Activated naive CD8-positive, alpha-beta T cell (primary cell): ENCODE measurements at regions not wholly inside any gene's neighbourhood (a gene's known extent, or its start where the extent isn't known, plus 50 kb on each side); places are given as distances from the start of the nearest gene placed in this dataset.

ENCODE experiments used
- H3K27ac Mint-ChIP-seq: one replicate; pipeline ENCODE4 v1.8.0; 2021; ENCODE audit warnings: mixed read lengths
- H3K27me3 Mint-ChIP-seq: one replicate; pipeline ENCODE4 v1.8.0; 2021; ENCODE audit warnings: mixed read lengths
- H3K36me3 Mint-ChIP-seq: one replicate; pipeline ENCODE4 v1.8.0; 2021; ENCODE audit warnings: mixed read lengths
- H3K4me1 Mint-ChIP-seq: one replicate; pipeline ENCODE4 v1.8.0; 2021; ENCODE audit warnings: low read depth, mixed read lengths
- H3K4me3 Mint-ChIP-seq: one replicate; pipeline ENCODE4 v1.8.0; 2021; ENCODE audit warnings: mild to moderate bottlenecking, mixed read lengths
- H3K9me3 Mint-ChIP-seq: one replicate; pipeline ENCODE4 v1.8.0; 2021; ENCODE audit warnings: low read depth, mixed read lengths

DNA sequence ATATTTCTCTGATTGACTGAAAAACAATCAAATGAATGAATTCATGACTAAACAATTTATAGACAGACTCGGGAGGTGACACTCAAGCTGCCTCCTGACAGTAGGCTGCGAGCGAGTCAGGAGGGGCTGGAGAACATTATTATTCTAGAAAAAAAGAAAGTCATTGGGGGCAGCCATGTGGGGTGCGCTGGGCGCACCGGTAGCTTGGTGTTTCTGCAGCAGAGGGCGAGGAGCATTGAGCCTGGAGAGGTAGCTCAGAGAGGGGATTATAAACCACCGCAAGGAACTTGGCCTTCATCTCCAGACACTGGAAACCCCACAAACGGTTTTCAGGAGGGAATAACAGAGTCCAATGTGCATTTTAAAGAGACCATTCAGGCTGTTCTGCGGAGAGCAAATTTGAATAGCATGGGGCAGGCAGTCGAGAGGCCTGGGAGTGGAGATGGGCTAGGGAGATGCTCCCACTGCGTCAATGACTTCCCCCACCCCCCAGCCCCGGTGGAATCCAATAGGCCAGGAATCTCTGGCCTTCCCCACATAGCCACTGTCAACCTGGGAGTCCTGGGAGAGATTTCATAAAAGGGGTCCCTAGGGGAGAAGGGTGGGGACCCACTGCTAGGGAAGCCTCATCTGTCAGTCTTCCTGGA lies 168.3 kb downstream of the BCOR start:
- H3K9me3 Mint-ChIP-seq = no peaks in the 10 kb centered on the region
- no peak overlapping the region for H3K4me3 Mint-ChIP-seq
- no peaks in the 10 kb centered on the region for H3K36me3 Mint-ChIP-seq
- H3K27ac Mint-ChIP-seq = no peak overlapping the region
- no peaks in the 10 kb centered on the region for H3K27me3 Mint-ChIP-seq
- H3K4me1 Mint-ChIP-seq = no peaks in the 10 kb centered on the region

DNA sequence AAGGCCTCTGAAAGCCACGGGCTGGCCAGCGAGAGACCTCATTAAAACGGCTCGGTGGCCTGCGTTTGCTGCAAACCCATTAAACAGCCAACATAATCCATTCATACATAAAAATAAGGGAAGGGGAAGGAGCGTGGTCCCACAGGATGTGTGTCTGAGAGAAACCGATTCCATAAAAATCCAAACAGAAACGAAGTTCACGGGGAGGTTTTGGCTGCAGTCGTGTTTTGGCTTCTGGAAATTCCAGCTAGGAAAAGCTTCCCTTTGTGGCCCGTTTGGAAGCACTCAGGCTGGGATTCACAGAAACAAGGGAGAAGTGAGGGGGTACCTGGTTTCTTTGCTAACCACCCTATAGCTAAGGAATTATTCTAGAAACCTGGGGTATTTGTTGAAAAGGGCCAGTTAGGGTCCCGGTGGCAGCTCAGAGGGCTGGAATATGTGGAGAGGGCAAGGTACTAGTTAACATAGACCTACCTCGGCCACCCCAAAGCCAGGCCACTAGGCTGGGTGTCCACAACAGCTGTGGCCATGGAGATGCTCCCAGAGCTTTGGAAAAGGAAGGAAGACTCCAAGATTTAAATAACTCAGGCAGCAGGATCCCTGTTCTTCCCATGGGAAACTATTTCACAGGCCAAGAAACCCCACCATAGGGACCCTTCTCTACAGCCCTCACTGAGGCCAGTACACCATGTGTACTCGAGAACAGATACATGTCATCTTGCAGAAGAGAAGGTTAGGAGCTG lies 166.8 kb downstream of the BCOR start:
- Mint-ChIP-seq H3K4me1 (no peaks in the 10 kb centered on the region), H3K27me3 (no peaks in the 10 kb centered on the region), H3K27ac (no peak overlapping the region), H3K9me3 (no peaks in the 10 kb centered on the region), H3K36me3 (no peaks in the 10 kb centered on the region), H3K4me3 (no peak overlapping the region)

DNA sequence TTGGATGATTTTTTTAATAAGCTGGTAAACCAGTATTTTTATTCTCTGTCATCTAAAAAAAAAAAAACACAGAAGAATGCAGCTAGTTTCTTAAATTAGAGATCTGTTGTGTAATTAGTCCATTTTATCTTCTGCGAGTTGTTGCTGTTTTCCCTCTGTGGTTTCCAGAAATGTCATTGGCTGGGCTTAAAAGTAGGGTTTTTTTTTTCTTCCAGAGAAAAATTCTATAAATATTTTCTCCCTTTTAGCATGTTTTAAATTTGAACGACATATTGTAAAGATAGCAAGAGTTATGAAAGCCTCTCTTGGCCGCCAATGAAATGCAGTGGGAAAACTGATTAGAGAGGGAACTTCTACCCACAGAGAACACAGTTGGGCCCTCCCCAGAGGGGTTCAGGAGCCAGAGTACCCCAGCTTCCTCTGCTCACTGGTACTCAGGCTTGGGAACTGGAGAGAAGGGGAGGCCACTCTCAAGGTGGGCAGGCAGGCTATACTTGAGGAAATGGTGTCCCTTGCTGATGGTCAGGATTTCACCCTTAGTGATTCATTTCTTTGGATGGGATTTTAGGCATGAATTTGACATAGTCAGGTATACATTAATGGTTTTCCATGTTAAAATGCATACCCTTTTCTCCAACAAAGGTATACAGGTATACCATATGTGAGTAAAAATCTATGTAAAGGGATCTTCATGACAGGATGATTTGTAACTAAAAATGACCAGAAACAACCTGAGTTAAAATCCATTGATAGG lies 166.1 kb downstream of the BCOR start:
- H3K4me1 Mint-ChIP-seq = peaks cover 2% of the 10 kb centered on the region
- no peaks in the 10 kb centered on the region for H3K27me3 Mint-ChIP-seq
- no peak overlapping the region for H3K27ac Mint-ChIP-seq
- H3K9me3 Mint-ChIP-seq = no peaks in the 10 kb centered on the region
- H3K36me3 Mint-ChIP-seq = no peaks in the 10 kb centered on the region
- no peak overlapping the region for H3K4me3 Mint-ChIP-seq

DNA sequence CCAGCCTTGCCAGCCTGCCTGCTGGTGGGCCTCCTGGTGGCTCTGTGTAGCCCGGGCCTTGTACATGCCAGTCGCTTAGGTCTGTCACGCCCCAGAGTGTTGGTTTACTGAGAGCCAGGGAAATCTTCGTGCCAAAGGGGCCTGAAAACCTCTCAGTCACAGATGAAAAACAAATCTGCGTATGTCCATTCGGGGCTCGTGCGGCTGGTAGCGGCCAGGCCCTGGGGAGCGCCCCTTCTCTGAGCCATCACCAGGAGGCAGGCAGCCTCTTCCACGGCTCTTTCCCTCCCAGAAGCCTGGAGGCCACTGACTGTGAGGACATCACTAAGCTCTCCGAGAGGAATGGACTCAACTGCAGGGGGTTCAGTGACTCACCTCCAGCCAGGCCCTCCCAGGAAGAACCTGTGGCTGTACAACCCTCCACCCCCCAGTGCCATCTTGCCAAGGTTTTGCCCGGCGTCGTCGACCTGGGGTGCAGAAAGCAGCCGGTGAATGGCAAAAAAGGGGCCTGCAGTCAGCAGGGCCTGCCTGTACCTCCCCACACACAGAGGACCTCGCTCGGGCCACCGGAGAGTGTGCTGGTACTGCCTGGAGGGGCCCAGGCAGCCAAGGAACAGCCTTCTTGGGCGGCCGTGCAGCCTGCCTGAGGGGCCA lies 162.2 kb downstream of the BCOR start:
- no peaks in the 10 kb centered on the region for H3K36me3 Mint-ChIP-seq
- no peak overlapping the region for H3K4me3 Mint-ChIP-seq
- H3K27ac Mint-ChIP-seq = no peak overlapping the region
- H3K4me1 Mint-ChIP-seq = peaks cover 9% of the 10 kb centered on the region
- no peaks in the 10 kb centered on the region for H3K9me3 Mint-ChIP-seq
- no peaks in the 10 kb centered on the region for H3K27me3 Mint-ChIP-seq

DNA sequence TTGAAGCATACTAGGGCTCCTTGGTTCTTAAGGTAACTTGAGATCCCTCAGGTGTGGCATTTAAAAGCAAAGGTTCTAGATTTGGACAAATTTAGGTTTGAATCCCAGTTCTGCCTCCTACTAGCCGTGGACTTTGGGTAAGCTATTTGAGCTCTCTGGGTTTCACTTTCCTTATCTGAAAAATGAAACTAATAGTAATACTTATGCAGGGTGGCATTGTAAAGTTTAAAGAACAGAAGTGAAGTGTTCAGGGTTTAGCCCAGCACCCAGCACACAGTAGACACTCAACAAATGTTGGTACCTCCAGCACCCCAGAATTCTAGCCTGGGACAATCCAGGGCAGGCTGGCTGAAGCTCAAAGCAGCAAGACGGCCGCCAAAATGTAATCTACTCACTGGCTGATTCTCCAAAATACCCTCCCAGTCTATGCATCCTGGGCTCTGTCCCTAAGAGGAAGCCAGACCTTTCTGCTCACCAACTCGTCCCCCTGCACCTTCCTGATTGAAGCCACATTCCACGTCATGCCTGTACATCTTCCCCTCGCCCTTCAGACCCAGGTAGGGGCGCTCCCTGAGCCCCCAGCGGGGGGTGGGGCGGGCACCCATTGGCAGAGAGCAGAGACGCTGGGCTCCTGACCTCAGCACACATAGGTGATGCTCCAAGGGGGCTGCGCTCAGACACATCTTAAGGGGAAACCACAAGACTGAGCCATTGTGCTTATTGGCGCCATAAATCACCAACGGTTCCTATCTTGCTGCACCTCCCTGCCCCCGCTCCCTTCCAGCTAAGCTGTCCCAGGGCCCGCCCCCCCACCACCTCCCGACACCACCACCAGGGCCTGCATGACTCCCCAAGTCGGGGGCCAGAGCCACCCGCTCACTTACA lies 160.6 kb downstream of the BCOR start:
- H3K4me3 Mint-ChIP-seq = peak overlapping the region; percentile 49
- no peak overlapping the region for H3K27ac Mint-ChIP-seq
- H3K36me3 Mint-ChIP-seq = no peaks in the 10 kb centered on the region
- H3K27me3 Mint-ChIP-seq = no peaks in the 10 kb centered on the region
- no peaks in the 10 kb centered on the region for H3K9me3 Mint-ChIP-seq
- H3K4me1 Mint-ChIP-seq = peaks cover 9% of the 10 kb centered on the region

DNA sequence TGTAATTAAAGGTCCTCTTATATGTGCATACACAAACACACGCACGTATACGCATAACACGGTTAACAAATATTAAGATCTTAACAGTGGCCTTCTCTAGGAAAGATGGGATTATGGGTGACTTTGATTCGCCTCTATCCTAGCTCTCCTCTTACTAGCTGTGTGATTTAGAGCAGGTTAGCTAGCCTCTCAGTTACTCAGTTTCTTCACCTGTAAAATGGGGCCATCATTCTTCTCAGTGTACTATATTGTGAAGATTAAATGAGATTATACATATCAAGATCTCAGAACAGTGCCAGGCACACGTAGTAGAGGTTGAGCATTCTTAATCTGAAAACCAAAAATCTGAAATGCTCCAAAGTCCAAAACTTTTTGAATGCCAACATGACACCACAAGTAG lies 159.3 kb downstream of the BCOR start:
- no peak overlapping the region for H3K4me3 Mint-ChIP-seq
- no peaks in the 10 kb centered on the region for H3K9me3 Mint-ChIP-seq
- peaks cover 9% of the 10 kb centered on the region for H3K4me1 Mint-ChIP-seq
- no peaks in the 10 kb centered on the region for H3K36me3 Mint-ChIP-seq
- no peaks in the 10 kb centered on the region for H3K27me3 Mint-ChIP-seq
- H3K27ac Mint-ChIP-seq = no peak overlapping the region

DNA sequence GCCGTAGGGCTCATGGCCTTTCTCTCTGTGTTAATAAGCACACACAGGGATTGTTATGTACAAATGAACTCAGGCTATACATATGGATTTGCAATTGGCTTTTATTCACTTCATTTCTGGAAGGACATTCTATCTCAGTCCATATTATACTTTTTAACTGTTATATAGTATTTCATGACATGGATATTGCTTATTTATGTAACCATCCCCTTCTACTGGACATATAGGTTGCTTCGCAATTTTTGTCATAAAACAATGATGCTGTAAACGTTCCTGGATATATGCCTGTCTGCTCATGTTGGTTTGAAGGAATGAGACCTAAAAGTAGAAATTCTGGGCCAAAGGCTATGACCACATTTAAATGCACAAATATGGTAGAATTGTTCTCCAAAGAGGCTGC lies 158.1 kb downstream of the BCOR start:
- Mint-ChIP-seq H3K27me3 (no peaks in the 10 kb centered on the region), H3K27ac (no peak overlapping the region), H3K9me3 (no peaks in the 10 kb centered on the region), H3K4me1 (peaks cover 9% of the 10 kb centered on the region), H3K4me3 (no peak overlapping the region), H3K36me3 (no peaks in the 10 kb centered on the region)

DNA sequence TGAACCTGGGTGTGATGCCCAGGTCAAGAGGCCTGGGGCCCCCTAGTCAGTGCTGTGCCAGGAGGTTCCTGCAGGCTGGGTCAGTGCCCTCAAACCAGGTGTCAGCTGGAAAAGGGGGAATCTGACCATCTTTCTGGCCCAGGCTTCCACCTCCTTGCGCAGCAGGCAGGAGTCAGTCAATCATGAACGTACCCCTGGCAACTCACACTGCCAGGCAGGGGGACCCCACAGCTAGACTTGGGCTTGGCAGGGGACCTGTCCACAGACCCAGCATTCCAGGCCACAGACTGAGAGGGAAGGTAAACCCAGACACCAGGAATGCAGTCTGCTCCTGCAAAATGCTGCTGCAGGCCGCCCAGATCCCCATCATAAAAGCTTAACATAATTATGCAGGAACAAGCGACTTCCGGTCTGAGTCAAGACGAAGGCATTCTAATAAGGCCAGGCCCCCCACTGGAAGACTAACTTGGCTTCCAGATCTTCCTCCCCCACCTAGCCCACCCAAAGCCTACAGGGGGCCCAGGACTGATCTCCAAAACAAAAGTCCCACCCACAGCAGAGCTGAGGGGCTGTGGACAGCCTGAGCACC lies 156.3 kb downstream of the BCOR start:
- no peaks in the 10 kb centered on the region for H3K36me3 Mint-ChIP-seq
- no peak overlapping the region for H3K4me3 Mint-ChIP-seq
- H3K27me3 Mint-ChIP-seq = no peaks in the 10 kb centered on the region
- no peaks in the 10 kb centered on the region for H3K9me3 Mint-ChIP-seq
- no peak overlapping the region for H3K27ac Mint-ChIP-seq
- peaks cover 9% of the 10 kb centered on the region for H3K4me1 Mint-ChIP-seq

DNA sequence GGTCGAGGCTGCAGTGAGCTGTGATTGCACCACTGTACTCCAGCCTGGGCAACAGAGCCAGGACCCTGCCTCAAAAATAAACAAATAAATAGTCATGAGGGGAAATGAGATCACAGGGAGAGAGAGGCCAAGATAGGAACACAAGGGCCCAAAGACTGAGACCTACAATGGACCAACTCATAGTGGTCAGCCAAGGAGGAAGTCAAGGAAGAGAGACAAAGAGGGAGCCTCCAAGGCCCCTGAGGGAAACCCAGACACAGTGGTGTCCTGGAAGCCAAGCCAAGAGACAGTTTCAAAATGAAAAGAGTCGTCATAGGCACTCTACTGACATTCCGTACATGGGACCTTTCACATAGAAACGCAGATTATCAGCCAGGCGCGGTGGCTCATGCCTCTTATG lies 153.3 kb downstream of the BCOR start:
- no peak overlapping the region for H3K4me3 Mint-ChIP-seq
- H3K27ac Mint-ChIP-seq = no peak overlapping the region

DNA sequence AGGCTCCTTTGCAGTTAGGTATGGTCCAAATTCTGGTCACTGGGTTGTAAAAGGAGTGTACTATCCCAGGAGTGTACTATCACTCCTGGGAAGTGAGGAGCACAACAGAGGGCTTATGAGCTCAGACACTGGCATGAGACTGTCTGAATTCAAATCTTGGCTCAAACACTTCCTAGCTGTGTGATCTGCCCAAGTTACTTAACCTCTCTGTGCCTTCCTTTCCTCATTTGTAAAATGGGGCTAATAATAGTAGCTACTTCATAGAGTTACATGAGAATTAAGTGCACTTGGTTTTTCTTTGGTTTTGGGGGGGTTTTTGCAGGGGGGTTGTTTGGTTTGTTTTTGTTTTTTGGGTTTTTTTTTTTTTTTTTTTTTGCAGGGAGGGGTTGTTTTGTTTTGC lies 152.0 kb downstream of the BCOR start:
- no peaks in the 10 kb centered on the region for H3K9me3 Mint-ChIP-seq
- H3K27me3 Mint-ChIP-seq = no peaks in the 10 kb centered on the region
- no peaks in the 10 kb centered on the region for H3K36me3 Mint-ChIP-seq
- H3K4me3 Mint-ChIP-seq = no peak overlapping the region
- H3K4me1 Mint-ChIP-seq = peaks cover 5% of the 10 kb centered on the region
- no peak overlapping the region for H3K27ac Mint-ChIP-seq

More for the DNA sequence above, 153.3 kb downstream of the BCOR start:
- H3K27me3 Mint-ChIP-seq = no peaks in the 10 kb centered on the region
- H3K36me3 Mint-ChIP-seq = no peaks in the 10 kb centered on the region
- H3K9me3 Mint-ChIP-seq = no peaks in the 10 kb centered on the region
- H3K4me1 Mint-ChIP-seq = peaks cover 5% of the 10 kb centered on the region

DNA sequence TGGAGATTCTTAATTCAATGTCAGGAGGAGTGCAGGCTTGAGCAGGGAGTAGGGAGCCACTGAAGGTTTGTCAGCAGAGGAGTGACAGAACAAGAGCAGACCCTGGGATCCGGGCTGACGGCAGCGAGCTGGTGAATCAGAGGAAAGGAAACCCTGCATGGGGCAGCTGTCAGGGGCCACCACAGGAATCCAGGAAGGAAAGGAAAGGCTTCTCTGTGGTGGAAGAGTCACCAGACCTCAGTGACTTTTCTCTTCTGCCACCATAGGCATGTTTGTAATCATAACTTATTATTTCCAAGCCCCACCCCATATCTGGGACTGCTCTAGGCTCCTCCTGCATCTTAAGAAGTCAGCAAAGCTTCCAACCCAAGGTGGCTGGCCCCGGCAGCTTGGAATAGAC lies 150.9 kb downstream of the BCOR start:
- Mint-ChIP-seq H3K4me3 (no peak overlapping the region), H3K27ac (no peak overlapping the region), H3K9me3 (no peaks in the 10 kb centered on the region), H3K4me1 (peaks cover 5% of the 10 kb centered on the region), H3K27me3 (no peaks in the 10 kb centered on the region), H3K36me3 (no peaks in the 10 kb centered on the region)

DNA sequence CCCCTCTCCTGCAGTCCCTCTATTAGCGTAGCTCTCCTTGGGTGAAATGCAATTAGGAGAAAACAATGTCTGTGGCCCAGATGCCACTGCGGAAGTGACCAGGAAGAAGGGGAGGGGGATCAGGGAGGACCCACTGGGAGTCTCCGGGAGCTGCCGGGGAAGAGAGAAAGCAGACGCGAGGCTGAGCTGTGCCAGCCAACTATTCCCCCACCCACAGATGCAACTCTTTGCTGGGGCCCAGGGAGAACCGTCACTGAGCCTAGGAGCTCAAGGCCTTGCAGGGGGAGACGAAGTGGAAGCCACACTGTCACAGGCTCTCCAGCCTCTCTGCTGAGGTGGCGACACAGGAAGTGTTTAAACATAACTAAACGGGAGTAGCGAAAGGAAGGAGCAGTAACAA lies 149.2 kb downstream of the BCOR start:
- no peaks in the 10 kb centered on the region for H3K9me3 Mint-ChIP-seq
- no peaks in the 10 kb centered on the region for H3K36me3 Mint-ChIP-seq
- H3K27ac Mint-ChIP-seq = no peak overlapping the region
- no peaks in the 10 kb centered on the region for H3K27me3 Mint-ChIP-seq
- peaks cover 5% of the 10 kb centered on the region for H3K4me1 Mint-ChIP-seq
- H3K4me3 Mint-ChIP-seq = no peak overlapping the region

DNA sequence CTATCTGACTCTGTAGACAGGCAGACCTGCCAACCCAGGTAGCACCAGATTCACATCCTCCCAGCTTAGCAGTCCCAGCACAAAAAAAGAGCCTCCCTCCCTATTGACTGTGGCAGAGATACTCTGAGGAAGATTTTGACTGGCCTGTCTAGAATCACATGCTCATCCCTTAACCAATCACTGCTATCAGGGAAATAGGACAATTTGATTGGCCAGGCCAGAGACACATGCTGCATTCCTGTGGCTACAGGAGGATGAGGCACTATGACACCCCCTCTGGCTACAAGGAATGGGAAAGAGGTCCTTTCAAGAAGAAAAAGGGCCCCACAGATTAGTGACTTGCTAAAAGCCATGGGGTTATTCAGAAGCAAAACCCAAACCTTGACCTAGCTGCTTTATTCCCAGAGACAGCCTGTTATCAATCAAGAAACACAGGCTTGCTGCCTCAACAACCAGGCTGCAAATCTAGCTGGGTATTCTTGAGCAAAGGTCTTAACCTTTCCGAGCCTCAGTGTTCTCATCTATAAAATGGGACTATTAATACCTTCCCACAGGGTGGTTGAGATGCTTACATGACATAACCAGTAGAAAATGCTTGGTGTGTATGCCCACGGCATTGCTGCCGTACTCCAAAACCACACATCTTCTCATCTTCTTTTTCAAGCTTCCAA lies 147.6 kb downstream of the BCOR start:
- Mint-ChIP-seq H3K9me3 (no peaks in the 10 kb centered on the region), H3K27ac (no peak overlapping the region)

DNA sequence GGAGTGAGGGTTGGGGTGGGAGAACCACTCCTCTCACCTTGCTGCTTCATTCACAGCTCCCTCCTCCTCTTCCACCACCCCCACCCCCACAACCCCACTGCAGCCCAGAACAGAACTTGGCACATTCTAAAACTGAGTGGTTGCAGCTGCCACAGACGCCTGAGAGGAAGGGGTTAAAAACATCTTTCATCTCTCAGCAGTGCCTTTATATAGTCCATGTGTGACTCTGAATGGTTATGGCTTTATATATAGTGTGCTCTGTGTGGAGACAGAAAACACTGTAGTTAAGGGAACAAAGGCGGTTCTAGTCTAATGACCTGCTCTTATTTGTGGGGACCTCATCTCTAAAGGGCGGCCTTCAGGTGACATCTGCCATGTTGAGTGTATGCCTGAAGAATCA lies 144.8 kb downstream of the BCOR start:
- Mint-ChIP-seq H3K27me3 (no peaks in the 10 kb centered on the region), H3K36me3 (no peaks in the 10 kb centered on the region), H3K27ac (no peak overlapping the region), H3K9me3 (no peaks in the 10 kb centered on the region), H3K4me3 (no peak overlapping the region), H3K4me1 (peaks cover 11% of the 10 kb centered on the region)

More for the DNA sequence above, 147.6 kb downstream of the BCOR start:
- Mint-ChIP-seq H3K4me1 (peaks cover 7% of the 10 kb centered on the region), H3K4me3 (no peak overlapping the region), H3K36me3 (no peaks in the 10 kb centered on the region), H3K27me3 (no peaks in the 10 kb centered on the region)
